Thyroid gland (tissue), 4 donors: ENCODE measurements at regions not wholly inside any gene's neighbourhood (a gene's known extent, or its start where the extent isn't known, plus 50 kb on each side); places are given as distances from the start of the nearest gene placed in this dataset.

Experiments used
- POLR2A ChIP-seq, 2 donors: fragments of 450-650 bp; IDR thresholded peaks; one replicate each; pipeline ENCODE4 v1.6.1; 2017; ENCODE audit warnings: antibody characterized with exemption in 2 of 2, mild to moderate bottlenecking in 2 of 2, moderate library complexity in 1 of 2
- TF ChIP-seq, protein P1 (sequence below), 6 experiments: fragments of 200-600 bp in 3 of 6; fragments of 450-650 bp in 3 of 6; sonication (generic) in 3 of 6; IDR thresholded peaks; one replicate each; pipeline ENCODE4 v1.5.1; 2016 to 2019; ENCODE audit warnings: antibody characterized with exemption in 6 of 6, mild to moderate bottlenecking in 2 of 6, inconsistent platforms in 1 of 6, moderate library complexity in 1 of 6

- TF ChIP-seq, protein P1, sequence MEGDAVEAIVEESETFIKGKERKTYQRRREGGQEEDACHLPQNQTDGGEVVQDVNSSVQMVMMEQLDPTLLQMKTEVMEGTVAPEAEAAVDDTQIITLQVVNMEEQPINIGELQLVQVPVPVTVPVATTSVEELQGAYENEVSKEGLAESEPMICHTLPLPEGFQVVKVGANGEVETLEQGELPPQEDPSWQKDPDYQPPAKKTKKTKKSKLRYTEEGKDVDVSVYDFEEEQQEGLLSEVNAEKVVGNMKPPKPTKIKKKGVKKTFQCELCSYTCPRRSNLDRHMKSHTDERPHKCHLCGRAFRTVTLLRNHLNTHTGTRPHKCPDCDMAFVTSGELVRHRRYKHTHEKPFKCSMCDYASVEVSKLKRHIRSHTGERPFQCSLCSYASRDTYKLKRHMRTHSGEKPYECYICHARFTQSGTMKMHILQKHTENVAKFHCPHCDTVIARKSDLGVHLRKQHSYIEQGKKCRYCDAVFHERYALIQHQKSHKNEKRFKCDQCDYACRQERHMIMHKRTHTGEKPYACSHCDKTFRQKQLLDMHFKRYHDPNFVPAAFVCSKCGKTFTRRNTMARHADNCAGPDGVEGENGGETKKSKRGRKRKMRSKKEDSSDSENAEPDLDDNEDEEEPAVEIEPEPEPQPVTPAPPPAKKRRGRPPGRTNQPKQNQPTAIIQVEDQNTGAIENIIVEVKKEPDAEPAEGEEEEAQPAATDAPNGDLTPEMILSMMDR (IDR thresholded peaks at IDR 0.05): no peak
- no peak for TF ChIP-seq POLR2A (IDR thresholded peaks at IDR 0.05)
Observed at GRCh38 chr4:28449085-28449484, 1588.4 kb downstream of the STIM2 start.
